NCI-H774 (cell line): ENCODE measurements at regions not wholly inside any gene's neighbourhood (a gene's known extent, or its start where the extent isn't known, plus 50 kb on each side); places are given as distances from the start of the nearest gene placed in this dataset.

ENCODE experiments used
- DNase-seq: peaks from one replicate; lab custom pipeline; 2025; lab: John Stamatoyannopoulos, UW

DNA sequence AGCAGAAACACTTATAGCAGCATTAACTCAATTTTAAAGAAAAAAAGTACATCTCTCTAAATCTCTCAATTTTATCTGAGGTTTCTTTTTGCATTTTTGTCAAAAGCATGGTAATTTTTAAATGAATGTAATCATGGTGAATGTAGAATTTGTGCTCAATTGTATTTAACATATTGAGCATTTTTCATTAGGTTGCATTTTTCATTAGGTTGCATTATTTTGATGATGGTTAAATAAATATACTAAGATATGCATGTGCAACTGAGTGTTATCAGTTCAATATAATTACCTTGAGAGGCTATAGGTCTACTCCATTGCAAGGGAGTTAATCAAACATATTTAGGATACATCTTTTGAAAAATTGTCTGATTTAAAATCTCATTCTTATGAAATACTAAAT lies 355.1 kb upstream of the SPTLC3 start:
- DNase-seq, result no peak

- no peak for DNase-seq
Observed at GRCh38 chr20:12659942-12660341, 348.8 kb upstream of the SPTLC3 start.

DNA sequence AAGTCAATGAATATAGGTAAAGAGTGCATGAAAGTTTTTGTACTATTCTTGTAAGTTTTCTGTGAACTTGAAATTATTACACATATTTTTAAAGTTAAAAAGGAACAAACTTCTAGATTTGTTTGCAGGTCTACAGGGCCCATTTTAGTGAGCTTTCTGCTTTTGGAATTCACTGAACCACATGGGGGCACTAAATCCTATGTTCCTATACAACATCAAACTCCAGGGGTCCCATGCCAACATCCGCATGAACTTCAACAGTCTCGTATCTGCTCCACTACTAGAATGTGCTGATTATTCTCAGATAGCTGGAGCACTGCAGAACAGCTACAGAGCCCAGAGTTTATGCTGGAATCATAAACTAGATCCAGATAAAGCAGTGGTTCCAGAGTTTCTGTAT lies 347.9 kb upstream of the SPTLC3 start:
- no peak for DNase-seq

- DNase-seq, result no peak
Observed at GRCh38 chr20:12670301-12670700, 338.5 kb upstream of the SPTLC3 start.

DNA sequence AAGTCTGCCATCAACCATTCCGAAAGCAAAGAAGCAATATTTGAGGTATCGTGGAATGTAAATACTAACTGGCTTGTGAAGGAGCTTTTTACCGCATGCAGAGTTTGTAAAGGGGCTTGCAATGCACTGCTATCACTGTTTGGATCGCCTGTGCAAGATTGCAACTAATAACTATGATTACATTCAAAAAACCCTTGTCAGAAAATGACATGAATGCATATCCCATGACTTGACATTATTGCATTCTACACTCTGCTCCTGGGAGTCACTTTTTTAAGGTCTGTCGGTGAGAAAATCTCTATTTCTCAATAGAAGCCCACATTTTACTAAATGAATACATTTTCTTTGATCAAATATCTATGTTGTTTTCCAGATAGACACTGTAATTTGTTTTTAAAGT lies 335.4 kb upstream of the SPTLC3 start:
- DNase-seq, result no peak

- DNase-seq, result no peak
Observed at GRCh38 chr20:12677925-12678324, 330.8 kb upstream of the SPTLC3 start.

DNA sequence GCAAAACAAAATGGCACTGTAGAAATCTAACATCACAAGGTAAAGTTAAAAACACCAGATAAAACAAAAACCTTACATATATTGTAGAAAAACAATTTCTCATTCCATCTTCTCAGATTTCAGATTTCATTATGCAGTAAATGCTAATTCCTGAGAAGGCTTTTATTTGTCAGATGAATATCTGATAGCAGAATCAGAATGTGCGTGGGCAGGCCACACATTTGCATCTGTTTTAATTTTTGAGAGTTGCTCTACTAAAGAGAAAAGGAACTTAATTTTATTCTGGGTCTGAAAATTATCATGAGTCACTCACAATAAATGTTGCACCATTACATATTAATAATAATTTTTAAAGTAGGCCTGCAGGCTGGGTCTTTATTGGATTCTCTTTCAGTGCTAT lies 329.3 kb upstream of the SPTLC3 start:
- DNase-seq, result no peak

DNA sequence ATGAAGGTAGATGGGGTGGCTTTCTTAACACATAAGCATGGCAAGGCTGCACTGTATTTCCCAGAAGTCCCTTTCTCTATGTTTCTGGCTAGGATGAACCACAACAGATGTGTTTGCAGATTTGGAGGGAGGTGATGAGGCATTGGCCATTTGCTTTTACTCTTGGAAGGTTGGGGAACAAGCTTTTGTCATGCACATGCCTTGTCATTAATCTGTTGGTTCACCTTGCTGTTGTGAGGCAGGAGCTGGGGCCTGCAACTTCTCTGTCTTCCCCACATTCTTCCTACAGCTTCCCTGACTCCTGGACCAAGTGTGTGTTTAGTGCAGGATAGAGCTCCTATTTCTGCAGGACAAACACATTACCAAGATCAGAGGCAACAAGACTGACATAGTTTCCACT lies 326.2 kb upstream of the SPTLC3 start:
- no peak for DNase-seq

- no peak for DNase-seq
Observed at GRCh38 chr20:12687476-12687875, 321.3 kb upstream of the SPTLC3 start.

- no peak for DNase-seq
Observed at GRCh38 chr20:12695937-12696336, 312.8 kb upstream of the SPTLC3 start.

DNA sequence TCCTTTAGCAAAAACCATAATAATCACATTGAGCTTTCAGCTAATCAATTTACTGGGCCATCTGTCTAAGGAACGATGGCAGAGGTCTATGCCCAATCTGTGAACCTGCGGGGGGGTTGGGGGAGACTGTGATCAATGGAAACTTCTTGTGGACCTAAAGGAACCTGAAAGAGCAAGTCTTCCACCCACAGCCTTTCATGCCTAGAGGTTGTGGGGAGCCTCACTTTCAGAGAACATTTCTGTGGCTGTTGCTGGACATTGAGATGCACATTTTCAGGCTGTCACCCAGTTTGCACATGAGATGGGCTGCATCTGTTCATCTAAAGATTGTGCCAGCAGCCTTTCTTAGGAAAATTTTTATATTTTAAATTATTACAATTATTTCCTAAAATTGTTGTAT lies 310.0 kb upstream of the SPTLC3 start:
- DNase-seq, result no peak

DNA sequence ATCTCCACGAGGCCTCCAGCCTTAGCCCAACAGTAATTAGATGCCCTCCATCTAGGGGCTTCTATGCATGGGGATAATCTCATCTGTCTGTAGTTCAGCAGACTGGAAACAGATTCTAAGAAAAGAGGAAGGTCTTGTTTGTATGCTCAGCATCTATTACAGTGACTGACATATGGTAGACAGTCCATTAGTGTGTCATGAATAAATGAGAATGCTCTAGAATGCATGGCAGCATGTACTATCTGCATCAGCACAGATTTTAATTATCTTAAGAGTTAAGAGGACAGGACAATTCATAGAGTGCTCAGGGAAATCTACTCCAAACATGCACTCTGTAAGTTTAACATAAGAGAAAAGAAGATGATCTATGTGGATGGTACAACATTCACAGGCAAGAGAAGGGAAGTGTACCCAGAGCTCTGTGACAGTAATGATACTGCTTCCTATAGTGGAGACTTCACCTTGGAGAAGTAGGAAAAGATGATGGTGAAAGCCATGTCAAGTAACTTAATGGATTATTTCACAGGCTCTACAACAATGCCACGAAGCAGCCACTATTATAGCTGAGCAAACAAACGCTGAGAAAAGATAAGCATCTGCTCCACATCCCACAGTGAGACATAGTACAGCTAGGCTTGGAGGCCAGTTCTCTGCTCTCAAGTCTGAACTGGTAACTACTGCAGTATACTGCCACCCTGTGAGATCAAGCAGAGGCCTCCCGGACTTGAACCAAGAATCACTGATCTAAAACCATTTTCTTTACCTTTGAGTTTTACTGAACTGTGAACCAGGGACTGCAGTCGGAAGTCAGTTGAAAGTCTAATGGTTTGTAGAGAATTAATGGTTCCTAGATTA lies 309.2 kb upstream of the SPTLC3 start:
- peak; percentile 14 for DNase-seq

DNA sequence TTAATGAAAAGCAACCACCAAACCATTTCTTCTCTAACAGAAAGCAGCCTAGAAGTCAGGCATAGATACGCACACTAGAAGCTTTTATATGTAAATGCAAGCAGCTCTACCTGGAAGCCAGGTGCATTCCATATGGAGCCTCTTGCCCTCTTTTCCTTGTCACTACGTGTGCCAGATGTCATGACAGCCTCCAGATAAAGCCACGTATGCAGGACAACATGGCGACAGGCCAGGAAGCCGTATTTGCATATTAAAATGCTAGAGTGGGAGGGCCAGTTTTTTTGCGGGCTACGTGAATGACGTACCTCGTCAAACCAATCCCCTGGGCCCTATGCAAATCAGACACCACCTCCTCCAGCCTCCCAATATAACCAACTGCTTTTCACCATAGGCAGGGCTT lies 308.1 kb upstream of the SPTLC3 start:
- no peak for DNase-seq

- DNase-seq, result no peak
Observed at GRCh38 chr20:12702312-12702711, 306.5 kb upstream of the SPTLC3 start.

DNA sequence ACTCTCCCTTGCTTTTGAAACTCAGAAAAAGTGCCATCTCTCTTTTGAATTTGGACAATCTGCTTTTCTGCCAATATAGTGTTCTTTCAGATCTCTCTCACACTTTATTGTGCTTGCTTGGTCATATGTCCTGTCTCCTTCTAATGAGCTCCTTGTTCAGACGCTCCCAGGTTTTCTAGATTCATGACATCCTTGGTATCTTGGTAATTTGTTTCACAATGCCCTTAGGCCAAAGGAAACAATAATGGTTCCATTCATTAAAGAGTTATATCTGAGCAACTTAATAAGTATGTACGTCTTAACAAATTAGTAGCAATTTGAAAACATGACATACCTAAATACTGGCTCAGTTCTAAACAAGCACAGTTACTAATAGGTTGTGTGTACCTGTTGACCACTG lies 293.4 kb upstream of the SPTLC3 start:
- DNase-seq, result no peak

DNA sequence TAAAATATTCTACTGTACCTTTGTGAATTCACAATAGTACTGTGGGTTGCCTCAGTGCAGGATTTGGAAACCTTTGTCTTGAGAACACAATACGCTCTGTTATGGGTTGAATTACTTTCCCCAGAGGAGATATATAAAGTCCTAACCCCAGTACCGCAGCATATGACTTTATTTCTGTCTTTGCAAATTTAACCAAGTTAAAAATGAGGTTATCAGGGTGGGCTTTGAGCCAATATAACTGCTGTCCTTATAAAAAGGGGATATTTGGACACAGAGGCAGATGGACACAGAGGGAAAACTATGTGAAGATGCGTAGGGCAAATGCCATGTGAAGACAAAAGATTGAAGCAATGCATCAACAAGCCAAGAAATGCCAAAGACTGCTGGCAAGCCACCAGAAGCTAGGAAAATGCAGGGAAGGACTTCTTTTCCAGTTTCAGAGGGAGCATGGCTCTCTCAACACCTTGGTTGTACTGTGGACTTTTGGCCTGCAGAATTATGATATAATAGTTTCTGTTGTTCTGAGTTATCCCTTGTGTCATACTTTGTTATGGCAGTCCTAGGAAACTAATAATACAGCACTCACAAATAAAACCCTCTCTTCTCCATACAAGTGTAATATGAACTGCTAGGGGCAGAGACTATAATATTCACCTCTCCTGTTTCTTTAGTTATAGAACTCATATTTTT lies 292.6 kb upstream of the SPTLC3 start:
- DNase-seq, result no peak

DNA sequence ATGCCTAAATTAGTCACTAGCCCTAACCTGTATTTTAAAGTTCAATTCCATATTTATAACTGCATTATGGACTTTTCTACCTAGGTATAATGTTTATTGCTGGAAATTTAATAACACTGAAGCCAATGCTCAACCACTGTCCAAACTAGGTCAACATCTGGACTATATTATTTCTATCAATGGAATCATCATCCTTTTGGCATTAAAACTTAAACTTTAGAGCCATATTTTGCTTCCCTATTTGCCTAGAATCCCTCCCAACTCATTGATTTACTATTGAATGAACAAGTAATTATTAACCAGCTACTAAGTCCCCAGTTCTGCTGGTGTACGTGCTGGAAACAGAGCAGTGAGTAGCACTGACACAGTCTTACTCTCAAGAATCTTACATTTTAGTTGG lies 291.7 kb upstream of the SPTLC3 start:
- DNase-seq, result no peak

DNA sequence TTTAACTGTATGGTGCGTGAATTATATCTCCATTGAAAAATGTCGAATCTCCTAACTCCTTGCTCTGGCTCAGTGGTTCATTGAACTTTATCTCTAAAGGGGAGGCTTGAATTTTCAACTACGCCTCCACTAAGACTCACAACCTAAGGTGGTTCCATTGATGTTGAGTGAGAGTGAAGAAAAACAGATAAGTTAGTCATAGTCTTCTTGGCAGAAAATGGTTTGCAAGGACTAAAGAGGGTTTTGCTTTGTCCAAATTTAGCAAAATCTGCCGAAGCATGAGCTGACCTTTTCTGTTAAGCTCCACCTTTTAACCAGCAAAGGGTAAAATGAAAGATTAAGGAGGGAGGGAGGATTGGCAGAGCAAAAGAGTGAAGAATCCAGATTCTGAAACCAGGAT lies 290.2 kb upstream of the SPTLC3 start:
- DNase-seq, result no peak

- no peak for DNase-seq
Observed at GRCh38 chr20:12721636-12722035, 287.1 kb upstream of the SPTLC3 start.

- DNase-seq, result no peak
Observed at GRCh38 chr20:12722091-12722490, 286.7 kb upstream of the SPTLC3 start.

GRCh38 chr20:12723811-12724210 lies 285.0 kb upstream of the SPTLC3 start:
- DNase-seq, result no peak

DNA sequence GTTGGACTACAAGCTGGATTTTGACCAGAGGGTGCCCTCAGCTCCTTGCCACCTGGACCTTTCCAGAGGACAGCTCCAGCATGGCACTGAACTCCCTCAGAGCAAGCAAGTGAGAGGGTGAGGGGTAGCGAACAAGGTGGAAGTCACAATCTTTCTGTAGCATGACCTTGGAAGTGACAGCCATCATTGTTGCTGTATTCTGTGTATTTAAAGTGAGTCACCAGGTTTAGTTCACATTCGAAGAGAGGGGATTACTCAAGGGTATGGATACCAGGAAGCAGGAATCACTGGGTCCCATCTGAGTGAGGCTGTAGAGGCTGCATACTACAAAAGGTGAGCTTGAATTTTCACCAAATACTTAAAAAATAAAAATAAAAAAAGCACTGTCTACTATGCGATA lies 280.0 kb upstream of the SPTLC3 start:
- no peak for DNase-seq

DNA sequence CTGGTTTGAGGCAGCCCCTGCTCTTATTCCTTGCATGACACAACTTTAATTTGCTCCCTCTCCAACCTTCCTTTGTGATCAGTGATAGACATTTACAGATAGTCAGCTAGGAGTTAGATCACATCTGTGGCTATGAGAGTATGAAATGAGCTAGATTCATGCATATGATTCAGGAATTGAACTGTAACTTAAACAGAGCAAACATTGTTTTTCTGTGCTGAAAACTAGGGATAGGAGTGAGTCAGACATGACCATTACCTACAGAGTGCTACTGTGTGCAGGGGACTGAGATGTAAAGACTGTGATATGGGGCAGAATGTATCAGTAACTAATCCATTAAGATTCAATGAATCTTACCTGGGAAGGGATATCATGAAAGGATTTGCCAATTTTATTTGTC lies 279.4 kb upstream of the SPTLC3 start:
- no peak for DNase-seq

GRCh38 chr20:12733811-12734210 lies 275.0 kb upstream of the SPTLC3 start:
- no peak for DNase-seq
